ENCODE measurements at regions not wholly inside any gene's neighbourhood (a gene's known extent, or its start where the extent isn't known, plus 50 kb on each side); places are given as distances from the start of the nearest gene placed in this dataset.

DNA sequence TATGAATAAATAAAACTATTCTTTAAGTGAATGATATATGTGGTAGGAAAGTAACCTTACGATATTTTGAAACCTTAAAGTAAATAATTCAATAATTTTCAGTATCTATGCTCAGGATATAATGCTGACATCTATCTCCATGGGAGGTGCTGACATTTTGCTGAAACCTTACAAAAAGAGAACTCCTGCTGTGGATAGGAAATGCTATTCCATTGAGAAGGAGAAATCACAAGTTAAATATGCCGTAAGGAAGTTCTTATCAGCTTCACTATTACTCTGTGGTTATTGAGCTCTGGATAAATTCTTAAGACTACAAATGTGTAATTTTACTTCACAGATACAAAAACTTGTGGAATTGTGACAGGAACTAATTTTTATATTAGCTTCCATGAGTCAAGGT is 722.1 kb downstream of the TMTC2 start:
- DNase-seq, result no peak

DNA sequence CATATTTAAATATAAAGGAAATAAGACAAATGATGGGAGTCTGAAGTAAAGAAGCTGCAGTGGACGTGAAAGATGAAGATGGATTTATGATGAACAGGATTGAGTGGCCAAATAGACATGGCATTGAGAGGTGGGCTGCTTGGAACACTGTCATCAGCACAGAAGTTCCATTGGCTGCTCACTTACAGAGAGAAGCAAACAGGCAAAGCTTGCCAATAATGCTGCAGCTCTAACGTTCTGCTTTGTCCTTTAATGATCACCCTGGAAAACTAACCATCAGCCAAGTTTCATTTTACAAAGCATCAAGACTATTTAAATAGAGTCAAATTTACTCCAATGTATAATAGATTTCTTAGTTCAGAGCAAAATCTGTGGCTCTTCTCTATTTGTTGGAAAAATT is 721.4 kb downstream of the TMTC2 start:
- no peak for DNase-seq

DNA sequence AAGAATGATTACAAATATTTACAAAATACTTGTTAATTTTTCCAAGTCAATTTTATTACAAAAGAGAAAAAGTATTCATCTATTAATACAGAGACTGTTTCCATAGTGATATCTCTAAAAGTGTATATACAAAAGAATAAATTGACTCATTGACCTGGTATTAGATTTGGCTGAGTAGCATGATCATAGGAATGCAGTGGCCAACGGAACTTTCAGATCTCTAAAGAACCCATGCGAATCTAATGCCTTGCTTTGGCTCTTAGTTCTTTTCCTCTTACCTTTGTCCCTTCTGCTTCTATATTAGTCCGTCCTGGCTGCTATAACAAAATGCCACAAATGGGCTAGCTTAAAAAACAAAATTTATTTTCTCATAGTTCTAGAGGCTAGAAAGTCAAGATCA is 717.8 kb downstream of the TMTC2 start:
- no peak for DNase-seq

DNA sequence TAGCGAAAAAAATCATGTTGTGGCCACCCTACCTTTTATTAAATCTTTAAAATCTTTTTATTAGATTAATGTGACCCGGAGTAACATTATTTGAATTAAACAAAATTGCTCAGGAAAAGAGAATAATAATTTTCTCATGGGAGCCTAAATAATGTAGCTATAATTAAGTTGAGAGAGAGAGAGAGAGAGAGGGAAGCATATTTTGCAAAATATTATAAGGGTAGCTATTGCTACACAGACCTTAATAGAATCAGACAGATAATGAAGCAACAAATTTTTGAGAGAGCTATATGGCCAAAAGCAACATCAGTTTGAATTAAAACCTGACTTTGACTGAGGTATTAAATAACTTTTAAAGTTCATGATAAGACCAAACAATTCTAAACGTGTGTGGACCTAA is 703.5 kb downstream of the TMTC2 start:
- no peak for DNase-seq

DNA sequence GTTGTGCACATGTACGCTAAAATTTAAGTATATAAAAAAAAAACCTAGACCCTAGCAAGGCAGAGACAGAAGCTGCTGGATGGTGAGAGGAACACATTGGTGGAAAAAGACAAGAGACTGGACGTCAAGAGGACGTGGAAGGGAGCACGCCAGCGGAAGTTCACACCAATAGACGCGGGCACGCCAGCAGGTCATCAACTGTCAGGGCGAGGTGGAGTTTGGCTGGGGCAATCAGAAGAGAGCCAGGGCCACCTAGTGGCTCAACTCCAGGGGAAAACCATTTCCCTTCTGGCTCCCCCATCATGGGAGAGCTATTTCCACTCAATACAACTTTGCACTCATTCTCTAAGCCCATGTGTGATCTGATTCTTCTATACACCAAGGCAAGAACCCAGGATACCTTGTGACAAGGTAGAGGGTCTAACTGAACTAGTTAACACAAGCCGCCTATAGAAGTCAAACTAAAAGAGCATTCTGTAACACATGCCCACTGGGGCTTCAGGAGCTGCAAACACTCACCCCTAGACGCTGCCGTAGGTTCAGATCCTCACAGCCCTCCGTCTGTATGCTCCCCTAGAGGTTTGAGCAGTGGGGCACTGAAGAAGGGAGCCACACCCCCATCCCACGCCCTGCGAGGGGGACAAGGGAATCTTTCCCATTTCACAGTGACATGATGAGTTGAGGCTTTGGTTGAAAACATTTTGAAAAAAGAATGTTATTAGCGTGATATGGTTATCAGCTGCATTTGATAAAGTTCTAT is 702.7 kb downstream of the TMTC2 start:
- no peak for DNase-seq

DNA sequence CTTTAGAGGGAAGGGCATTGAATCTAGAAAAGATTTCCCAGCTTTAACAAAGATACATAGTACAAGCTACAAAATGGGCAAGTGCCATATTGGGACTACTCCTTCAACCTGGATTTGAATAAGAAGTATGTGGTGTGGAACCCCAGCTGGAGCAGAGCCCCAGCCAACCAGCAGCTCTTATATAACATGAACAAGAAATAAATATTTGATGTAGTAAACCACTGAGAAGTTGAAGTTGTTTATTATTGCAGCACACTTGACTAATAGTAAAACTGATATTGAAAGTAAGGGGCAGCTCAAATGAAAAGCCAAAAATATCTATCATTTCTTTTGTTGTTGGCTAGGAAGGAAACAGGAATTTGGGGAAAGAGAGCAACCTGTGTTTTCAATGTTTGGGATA is 701.8 kb downstream of the TMTC2 start:
- DNase-seq, result no peak

DNA sequence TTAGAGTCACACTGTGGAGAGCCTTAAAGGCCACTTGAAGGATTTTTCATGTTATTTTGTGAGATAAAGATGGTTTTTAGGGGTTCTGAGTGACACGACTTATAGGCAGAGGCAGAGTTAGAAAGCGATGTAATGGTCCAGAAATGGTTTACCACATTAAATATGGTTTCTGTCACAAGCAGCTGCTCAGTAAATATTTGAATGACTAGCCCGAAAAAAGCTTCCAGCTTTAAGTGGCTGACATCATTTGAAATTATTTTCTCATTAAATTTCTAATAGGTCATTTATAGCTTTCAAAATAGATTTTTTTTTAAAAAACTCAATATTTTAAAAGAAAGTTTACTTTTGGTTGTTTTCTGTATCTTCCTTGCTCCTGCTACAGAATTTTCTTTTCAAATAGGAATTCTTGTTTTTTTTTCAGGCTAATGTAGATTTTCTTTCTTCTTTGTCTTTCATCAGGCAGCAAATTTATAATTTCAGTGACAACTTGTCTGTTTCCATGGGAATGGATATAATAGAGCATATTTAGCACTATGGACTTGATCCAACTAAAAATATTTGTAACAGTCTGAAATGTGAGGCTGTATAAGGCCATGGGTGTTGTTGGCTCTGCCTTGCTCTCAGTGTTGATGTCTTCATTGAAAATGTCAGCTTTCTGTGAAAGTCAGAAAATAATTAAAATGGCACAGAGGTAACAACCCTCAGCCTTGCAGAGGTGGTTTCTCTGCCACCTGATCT is 700.0 kb downstream of the TMTC2 start:
- DNase-seq, result no peak

DNA sequence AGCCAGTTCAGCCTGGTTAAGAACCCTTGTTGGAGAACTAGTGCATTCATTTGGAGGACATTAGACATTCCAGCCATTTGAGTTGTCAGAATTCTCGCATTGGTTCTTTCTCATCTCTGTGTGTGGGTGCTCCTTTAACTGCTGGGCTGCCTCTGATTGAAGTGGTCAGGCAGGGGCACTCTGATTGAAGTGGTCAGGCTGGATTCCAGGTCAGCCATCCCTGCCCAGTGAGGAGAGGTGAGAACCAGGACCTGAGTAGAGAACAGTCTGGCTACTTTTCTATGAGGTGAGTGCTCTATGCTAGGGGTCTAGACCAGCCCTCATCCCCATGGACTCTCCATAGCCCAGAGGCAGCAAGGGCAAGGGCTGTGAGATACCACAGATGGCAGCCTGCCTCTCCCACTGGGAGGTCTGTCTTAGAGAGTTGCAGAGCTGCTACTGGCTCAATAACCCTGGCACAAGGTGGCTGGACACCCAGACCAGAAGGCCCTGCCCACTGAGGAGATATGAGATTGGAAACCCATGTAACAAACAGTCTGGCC is 691.6 kb downstream of the TMTC2 start:
- no peak for DNase-seq

DNA sequence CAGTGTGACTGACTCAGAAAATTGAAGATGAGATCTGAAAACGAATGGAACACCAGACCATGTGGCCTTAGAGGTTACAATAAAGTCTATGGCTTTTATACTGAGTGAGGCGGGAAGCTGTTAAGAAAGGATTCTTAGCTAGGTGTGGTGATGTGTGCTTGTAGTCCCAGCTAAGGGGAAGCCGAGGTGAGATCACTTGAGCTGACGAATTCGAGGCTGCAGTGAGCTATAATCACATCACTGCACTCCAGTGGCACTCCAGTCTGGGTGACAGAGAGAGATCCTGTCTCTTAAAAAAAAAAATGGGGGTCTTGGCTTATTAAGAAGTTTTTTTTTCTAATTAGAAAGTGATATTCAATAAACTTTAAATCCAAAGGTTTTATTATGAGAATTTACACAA is 678.6 kb downstream of the TMTC2 start:
- no peak for DNase-seq

DNA sequence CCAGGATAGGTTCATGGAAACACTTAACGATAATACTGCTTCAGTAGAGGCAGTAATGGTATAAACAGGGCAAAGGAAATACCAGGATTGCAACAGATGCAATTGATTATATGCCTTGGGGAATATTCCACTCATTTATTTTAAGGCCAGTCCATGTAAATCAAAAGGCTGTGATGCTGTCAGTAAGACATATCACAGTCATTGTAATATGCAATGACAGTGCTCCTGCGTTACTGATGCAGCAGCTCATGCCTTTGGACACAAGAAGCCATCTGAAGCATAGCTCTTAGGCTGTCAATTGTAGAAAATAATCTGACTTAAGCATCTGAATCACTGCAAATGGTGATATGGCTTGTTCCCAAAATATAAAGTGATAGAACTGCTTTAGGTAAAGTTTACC is 674.8 kb downstream of the TMTC2 start:
- DNase-seq, result no peak

DNA sequence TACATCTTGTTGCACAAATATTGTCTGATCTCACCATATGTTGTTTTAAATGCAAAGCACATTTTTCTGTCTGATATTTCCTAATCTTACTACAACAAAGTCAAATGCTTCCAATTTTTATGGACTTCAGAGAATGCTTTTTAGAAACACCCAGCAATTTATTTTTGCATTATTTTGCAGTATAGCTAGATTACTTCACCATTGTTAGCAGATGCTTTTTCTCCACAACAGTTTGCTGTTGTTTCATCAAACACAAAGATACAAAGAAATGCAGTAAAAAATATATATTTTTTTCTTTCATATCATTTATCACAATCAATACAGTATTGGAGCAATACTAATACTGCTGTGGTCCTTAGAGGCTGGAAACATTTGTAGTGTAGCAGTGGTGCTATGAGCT is 674.4 kb downstream of the TMTC2 start:
- DNase-seq, result no peak

DNA sequence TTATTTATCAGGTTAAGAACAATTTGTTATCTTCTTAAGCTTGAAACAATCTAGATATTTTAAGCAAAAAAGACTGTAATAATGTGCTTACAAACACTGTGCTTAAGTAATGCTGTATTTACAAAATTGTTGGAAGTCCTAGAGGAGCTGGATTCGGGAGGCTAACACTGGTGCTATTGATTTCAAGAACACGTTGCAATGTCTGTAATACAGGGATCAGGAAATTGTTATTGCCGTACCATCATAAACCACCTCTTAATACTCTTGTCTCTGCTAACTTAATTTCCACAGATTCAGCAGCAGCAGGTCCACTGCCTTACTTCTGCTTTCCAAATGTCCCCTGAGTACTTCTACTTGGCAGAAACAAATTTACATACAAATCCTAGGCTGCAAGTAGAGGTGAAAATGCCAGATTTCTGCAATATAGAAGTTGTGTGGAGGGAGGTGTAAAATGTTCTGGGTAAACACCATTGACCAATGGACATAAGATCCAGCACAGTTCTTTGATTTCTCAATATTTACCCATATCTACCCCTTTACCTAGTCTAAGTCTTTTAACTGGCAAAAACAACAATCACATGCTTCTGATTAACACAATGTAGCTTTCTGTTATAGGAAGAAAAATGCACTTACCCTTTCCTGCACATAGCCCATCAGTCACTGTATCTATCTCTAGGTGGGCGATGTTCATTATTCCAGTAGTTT is 663.4 kb downstream of the TMTC2 start:
- DNase-seq, result no peak

DNA sequence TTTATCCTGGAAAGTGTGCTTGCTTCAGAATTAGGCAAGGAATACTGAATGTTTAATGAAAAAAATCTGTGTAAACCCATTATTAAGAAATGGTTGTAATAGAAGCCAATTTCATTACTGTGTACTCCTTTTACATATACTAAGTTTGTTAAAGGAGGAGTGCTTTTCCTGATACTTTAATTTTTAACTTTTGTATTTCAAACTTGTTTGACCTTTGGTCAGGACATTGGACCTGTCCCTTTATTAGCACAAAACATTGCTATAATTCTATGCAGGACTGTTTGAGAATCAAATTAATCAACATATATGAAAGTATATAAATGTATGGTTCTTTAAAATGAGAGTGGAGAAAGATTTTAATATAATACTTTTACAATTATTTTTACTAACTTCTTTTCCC is 659.6 kb downstream of the TMTC2 start:
- DNase-seq, result no peak

DNA sequence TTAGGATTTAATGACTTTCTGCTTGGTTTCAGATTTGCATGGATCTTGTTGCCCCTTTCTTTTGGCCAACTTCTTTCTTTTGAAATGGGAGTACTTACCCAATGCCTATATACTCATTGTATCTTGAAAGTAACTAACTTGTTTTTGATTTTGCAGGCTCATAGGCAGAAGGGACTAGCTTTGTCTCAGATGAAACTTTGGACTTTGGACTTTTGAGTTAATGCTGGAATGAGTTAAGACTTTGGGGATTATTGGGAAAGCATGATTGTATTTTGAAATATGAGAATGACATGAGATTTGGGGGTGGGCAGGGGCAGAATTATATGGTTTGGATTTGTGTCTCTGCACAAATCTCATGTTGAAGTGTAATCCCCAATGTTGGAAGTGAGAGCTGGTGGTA is 657.1 kb downstream of the TMTC2 start:
- DNase-seq, result no peak

DNA sequence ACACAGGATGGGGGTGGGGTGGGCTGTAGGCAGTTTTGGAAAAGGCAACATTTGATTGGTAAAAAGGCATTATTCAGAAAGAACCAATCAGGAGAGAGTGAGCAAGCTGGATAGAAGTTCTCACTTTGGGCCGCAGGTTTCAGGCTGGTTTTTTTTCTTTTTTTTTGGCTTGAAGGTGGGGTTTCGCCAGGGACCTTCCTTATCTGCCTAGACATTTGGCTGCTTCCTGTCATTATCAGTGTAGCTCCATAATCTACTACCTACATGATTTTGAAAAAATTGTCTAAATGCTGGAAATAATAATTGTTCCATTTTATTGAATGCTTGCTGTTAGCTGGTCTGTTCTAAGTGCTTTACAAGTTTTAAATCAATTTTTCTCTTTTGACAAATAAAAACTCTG is 649.0 kb downstream of the TMTC2 start:
- DNase-seq, result no peak

DNA sequence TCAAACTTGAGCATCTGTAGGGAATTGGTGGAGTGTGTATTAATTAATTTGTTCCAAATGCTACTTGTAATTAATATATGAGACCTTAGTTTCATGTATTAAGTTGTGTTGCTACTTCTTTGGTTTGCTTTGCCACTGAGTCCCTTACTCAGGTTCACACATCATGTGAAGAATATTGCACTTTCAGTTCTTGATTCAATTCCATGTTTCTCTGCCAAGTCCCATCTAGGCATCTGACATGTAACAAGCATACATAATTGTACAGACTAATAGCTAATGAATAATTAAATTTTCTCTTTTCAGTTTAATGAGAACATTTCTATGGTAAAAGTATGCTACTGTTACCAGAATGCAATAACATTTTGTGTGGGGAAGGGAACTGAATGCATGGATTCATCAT is 640.0 kb downstream of the TMTC2 start:
- DNase-seq, result no peak

DNA sequence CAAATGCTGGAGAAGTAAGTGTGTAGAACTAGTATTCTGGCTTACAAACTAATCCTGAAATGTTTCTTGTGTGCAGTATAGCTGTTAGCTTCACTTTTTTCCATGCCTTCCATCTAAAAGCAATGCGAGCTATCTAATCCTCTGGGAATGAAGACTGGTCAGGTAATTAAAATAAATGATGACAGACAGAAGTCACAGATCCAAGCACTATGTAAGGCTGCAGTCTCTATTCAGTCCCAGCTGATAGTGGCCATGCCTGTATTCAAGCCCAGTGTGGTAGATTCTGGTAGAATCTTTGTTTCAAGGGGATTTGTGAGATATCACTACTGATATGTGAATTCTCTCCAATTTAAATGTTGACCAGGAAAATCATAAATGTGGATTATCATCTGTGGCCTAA is 637.2 kb downstream of the TMTC2 start:
- no peak for DNase-seq

DNA sequence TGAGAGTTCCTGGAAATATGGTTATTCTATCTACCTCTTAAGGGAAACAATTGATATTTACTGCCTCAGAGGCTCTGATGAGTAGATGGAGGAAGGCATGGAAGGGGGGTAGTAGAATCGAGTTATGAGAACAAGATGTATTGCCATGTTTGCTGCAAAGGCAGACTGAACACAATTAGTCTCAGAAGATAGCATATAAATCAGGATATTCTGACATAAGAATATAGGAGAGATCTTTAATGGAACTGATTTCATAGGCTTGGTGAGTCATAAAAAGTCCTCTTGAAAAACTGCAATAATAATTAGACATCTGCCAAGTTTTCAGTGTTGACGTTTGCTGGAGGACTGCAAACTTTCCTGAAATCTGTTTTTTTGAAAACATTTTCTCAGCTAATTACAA is 636.1 kb downstream of the TMTC2 start:
- DNase-seq, result no peak

DNA sequence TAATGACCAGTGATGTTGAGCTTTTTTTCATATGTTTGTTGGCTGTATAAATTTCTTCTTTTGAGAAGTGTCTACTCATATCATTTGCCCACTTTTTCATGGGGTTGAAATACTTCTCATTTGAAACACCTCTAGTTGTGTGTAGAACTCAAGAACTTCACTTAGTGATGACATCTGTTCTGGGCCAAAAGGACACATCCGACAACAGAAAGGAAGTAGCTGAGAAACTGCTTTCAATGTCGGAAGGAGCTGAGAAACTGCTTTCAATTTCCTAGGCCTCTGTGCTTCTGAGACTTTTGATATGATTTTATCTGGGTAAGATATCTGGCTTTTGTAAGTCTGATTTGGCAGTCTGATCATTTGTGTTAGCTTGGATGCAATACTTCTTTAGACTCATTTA is 635.3 kb downstream of the TMTC2 start:
- no peak for DNase-seq

DNA sequence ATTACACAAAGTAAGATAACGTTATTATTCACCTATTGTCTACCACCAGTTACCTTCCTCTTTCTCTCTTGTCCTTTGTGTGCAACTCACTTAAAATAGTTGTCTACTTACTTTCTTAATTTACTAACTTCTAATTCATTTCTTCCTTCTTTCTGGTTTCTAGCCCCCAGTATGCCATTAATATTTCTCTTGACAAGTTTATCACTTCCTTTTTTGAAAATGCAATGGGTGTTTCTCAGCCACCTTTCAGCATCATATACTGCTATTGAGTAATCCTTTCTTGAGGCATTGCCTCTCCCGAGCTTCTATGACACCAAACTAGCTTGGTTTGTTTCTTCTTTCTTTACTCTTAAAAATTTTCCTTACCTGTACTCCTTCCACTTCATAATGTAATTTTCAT is 633.6 kb downstream of the TMTC2 start:
- DNase-seq, result no peak

DNA sequence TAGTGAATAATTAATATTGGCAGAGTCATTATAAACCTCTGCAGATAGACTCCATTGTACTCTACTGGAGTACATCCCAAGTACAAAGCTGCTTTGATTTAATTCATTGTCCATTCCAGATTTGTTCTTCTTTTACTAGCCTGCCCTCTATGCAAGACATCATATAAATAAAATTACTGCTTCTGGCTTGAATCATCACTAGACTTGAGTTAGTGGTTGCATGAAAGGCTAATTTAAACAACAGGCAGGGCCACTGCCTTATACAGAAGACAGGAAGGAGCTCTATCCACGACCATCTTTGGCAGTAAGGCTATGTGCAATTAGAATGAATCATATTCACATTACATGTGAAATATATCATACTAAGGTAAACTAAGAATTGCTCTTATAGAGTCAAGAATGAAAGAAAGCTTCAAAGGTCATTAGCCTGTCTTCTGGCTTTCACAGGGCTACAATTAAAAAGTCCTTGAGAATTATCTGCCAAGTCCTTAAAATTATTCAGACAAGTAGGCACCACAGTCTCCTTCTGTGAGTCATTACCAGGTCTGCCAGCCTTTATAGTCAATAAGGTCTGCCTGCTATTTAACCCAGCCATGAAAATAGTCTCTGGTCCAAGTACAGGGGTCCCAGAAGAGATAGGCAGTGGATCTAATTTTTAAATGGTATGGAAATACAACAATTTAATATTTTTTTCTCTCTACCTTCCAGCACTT is 631.8 kb downstream of the TMTC2 start:
- DNase-seq, result no peak

DNA sequence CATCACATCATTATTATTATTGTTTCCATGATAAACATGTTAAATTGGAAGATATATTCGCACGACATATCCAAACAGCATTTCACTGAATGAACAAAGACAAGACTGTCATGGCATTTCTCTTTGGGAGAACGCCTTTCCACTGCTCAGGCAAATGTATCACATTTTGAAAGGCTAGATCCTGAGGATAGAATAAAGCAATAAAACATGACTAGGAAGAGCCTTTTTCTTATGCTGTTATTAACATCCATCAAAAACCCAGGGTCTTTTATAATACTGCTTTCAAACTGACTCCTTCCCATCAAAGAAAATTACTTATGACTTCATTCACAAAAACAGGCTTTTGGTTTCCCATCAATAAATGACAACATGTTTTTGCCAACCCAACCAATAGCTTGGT is 630.9 kb downstream of the TMTC2 start:
- no peak for DNase-seq

DNA sequence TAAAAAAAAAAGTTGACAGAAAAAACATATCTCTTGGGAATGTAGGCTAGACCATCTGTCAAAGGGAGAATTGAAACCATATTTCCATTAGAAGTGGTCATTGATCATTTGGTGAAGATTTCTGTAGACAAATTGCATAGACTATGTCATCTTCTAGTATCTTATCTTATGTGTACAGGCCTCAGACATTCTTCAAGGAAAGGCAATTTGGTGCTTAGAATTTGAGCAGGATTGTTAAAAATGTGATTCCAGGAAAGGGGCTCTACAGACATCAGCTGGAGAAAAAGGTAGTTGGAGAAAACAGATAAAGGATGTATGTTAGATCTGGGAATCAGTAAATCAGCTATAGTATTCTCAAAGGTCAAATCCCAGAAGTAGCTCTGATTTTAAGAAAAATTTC is 627.1 kb downstream of the TMTC2 start:
- DNase-seq, result no peak

Data from CD4-positive, alpha-beta T cell treated with Interleukin-17A for 1 hour (primary cell).